GM08714 (cell line): ENCODE measurements at regions not wholly inside any gene's neighbourhood (a gene's known extent, or its start where the extent isn't known, plus 50 kb on each side); places are given as distances from the start of the nearest gene placed in this dataset.
"Not testable (repeated sequence)": the region's sequence is repeated elsewhere in the genome, so short reads cannot be mapped to it uniquely, and the experiment has no call there.

Source experiments
- H3K4me3 ChIP-seq: fragments of 200-500 bp; sonication (Bioruptor generic); 2 replicates; pipeline ENCODE4 v1.5.1; 2014; ENCODE audit warnings: mild to moderate bottlenecking, low read length, inconsistent platforms
- ZNF274 ChIP-seq: IDR thresholded peaks from 2 replicates; pipeline ENCODE4 v1.6.1; 2012; ENCODE audit warnings: mild to moderate bottlenecking, low read depth, low read length

DNA sequence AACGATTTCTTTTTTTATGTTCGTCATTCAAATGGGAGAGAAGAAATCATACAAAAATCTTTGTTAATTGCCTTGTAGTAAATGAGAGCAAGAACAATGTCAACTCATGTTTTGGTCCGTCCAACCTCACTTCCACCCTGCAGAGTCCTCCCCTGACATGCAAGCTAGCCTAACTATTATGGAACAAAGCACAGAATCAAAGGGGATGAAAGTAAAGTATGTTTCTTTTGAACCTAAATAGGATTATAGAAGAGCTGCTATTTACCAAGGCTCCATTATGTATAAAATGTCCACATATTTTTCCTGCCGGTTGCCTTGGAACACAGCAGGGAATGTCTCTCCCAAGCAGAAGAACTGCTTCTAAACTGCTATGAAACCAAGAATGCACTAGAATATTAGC is 161.1 kb downstream of the MRPS30 start:
- no peak overlapping the region for H3K4me3 ChIP-seq
- no peak for TF ChIP-seq ZNF274

DNA sequence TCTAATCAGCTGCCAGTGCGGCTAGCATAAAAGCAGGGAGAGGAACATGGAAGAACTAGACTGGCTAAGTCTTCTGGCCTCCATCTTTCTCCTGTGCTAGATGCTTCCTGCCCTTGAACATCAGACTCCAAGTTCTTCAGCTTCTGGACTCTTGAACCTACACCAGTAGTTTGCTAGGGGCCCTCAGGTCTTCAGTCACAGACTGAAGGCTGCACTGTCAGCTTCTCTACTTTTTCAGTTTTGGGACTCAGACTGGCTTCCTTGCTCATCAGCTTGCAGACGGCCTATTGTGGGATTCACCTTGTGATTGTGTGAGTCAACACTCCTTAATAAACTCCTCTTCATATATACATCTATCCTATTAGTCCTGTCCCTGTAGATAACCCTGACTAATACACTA is 162.2 kb downstream of the MRPS30 start:
- H3K4me3 ChIP-seq, result not testable (repeated sequence)

DNA sequence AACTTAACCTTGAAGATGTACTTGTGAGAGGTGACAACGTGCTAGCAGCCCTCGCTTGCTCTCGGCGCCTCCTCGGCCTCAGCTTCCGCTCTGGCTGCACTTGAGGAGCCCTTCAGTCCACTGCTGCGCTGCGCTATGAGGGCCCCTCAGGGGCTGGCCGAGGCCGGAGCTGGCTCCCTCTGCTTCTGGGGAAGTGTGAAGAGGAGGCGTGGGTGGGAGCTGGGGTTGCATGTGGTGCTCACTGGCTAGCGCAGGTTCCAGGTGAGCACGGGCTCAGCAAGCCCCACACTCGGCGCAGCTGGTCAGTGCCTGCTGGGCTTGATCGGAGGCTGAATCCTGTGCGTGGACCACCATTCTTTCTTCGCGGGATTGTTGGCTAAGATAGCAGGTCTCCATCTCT is 166.1 kb downstream of the MRPS30 start:
- TF ChIP-seq ZNF274, result no peak

DNA sequence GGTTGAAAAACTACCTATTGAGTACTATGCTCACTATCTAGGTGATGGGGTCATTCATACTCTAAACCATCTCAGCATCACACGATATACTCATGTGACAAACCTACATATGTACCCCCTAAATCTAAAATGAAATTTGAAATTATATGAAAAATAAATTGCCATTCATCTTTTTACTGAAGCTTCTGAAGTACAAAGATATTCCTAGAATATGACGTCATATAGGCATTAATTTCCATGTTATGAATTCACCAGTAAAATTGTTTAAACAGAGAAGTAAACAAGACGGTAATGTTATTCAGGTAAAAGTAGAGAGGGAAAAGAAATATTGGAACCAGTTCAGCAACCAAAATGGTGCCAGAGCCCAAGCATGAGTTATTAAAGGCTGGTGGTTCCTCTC is 173.0 kb downstream of the MRPS30 start:
- no peak for TF ChIP-seq ZNF274

More for the DNA sequence above, 166.1 kb downstream of the MRPS30 start:
- no peak overlapping the region for H3K4me3 ChIP-seq

GRCh38 chr5:44983006-44983405 is 174.3 kb downstream of the MRPS30 start:
- TF ChIP-seq ZNF274, result no peak
- no peak overlapping the region for H3K4me3 ChIP-seq

More for the DNA sequence above, 173.0 kb downstream of the MRPS30 start:
- H3K4me3 ChIP-seq, result no peak overlapping the region

DNA sequence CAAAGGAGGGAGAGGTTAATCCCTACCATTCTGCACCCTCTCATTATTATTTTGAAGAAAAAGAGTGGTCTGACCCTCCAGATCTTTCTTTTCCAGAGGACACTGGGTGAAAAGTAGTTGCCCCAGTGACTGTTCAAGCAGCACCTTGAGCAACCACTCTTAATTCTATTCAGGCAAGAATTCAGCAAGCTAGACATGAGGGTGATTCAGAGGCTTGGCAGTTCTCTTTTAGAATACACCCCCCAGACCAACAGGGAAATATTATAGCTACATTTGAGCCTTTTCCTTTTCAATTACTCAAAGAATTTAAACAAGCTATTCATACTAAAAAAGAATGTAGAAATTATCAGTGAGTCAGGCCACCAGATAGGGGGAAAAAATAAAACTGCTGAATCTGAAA is 178.3 kb downstream of the MRPS30 start:
- TF ChIP-seq ZNF274, result no peak
- no peak overlapping the region for H3K4me3 ChIP-seq

GRCh38 chr5:44991693-44992092 is 182.9 kb downstream of the MRPS30 start:
- TF ChIP-seq ZNF274, result no peak
- H3K4me3 ChIP-seq, result no peak overlapping the region

GRCh38 chr5:44993286-44993685 is 184.5 kb downstream of the MRPS30 start:
- H3K4me3 ChIP-seq, result no peak overlapping the region
- no peak for TF ChIP-seq ZNF274

GRCh38 chr5:44997506-44997905 is 188.8 kb downstream of the MRPS30 start:
- no peak overlapping the region for H3K4me3 ChIP-seq
- no peak for TF ChIP-seq ZNF274

- H3K4me3 ChIP-seq, result not testable (repeated sequence)
Measured at GRCh38 chr5:45007102-45007501, 198.4 kb downstream of the MRPS30 start.

DNA sequence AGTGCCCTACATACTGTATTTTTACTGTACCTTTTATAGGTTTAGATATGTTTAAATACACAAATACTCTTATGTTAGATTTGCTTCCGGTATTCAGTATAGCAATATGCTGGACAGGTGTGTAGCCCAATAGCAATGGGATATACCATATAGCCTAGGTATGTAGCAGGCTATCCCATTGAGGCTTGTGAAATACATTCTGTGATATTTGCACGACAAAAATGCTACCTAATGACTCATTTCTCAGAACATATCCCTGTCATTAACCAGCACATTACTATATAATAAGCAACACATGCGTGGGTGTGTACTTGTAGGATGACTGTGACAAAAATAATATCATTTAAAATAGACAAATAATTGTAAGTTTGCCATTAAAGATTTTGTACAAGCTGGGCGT is 208.8 kb downstream of the MRPS30 start:
- H3K4me3 ChIP-seq, result no peak overlapping the region
- TF ChIP-seq ZNF274, result no peak

GRCh38 chr5:45029553-45029952 is 220.8 kb downstream of the MRPS30 start:
- H3K4me3 ChIP-seq, result no peak overlapping the region
- TF ChIP-seq ZNF274, result no peak

- no peak for TF ChIP-seq ZNF274
Measured at GRCh38 chr5:45035991-45036390, 227.2 kb downstream of the MRPS30 start.

GRCh38 chr5:45037927-45038326 is 229.2 kb downstream of the MRPS30 start:
- TF ChIP-seq ZNF274, result no peak
- H3K4me3 ChIP-seq, result no peak overlapping the region

More at GRCh38 chr5:45035991-45036390, 227.2 kb downstream of the MRPS30 start:
- no peak overlapping the region for H3K4me3 ChIP-seq

GRCh38 chr5:45038366-45038987 is 229.7 kb downstream of the MRPS30 start:
- no peak overlapping the region for H3K4me3 ChIP-seq
- no peak for TF ChIP-seq ZNF274

GRCh38 chr5:45042283-45042682 is 233.5 kb downstream of the MRPS30 start:
- H3K4me3 ChIP-seq, result no peak overlapping the region
- TF ChIP-seq ZNF274, result no peak

- TF ChIP-seq ZNF274, result no peak
Measured at GRCh38 chr5:45057564-45057963, 248.8 kb downstream of the MRPS30 start.

More at GRCh38 chr5:45057564-45057963, 248.8 kb downstream of the MRPS30 start:
- H3K4me3 ChIP-seq, result no peak overlapping the region
